SK-N-SH (cell line): ENCODE measurements at regions not wholly inside any gene's neighbourhood (a gene's known extent, or its start where the extent isn't known, plus 50 kb on each side); places are given as distances from the start of the nearest gene placed in this dataset.

Experiments
- CTCF ChIA-PET: fragments of 300-600, 350-600 bp; formaldehyde crosslinking; extraction: SDS; loops from one replicate; lab custom pipeline; 2021; lab: Yijun Ruan, JAX
- POLR2A ChIA-PET: fragments of 350-600 bp; sonication (Branson Sonifier 250); formaldehyde crosslinking; extraction: SDS; loops from one replicate; lab custom pipeline; 2020; ENCODE audit warnings: antibody characterized with exemption, inconsistent platforms; lab: Yijun Ruan, JAX
- DNase-seq: peaks from one replicate; pipeline ENCODE4 v3.0.0; 2012
- H2AFZ ChIP-seq: fragments of 200-600 bp; sonication (generic); 2 replicates; pipeline ENCODE4 v1.8.1; 2016; ENCODE audit warnings: antibody characterized with exemption, mild to moderate bottlenecking, low read depth
- H3F3A ChIP-seq: fragments of 200-600 bp; sonication (generic); replicated peaks from 2 replicates; pipeline ENCODE3; 2016; ENCODE audit warnings: antibody characterized with exemption, mild to moderate bottlenecking; ENCODE audit not compliant: insufficient read depth
- H3K27ac ChIP-seq, 2 experiments: fragments of 200-500 bp in 1 of 2; fragments of 200-600 bp in 1 of 2; sonication (Bioruptor generic) in 1 of 2; sonication (generic), shearing (Covaris generic) in 1 of 2; 2 replicates each; pipeline versions ENCODE4 v1.5.1 to v1.6.1; 2014 to 2016; ENCODE audit warnings: low read depth in 2 of 2, inconsistent platforms in 1 of 2, low read length in 1 of 2, mild to moderate bottlenecking in 1 of 2, mixed read lengths in 1 of 2
- H3K27me3 ChIP-seq: fragments of 200-600 bp; sonication (generic), shearing (Covaris generic); 2 replicates; pipeline ENCODE4 v1.6.1; 2016; ENCODE audit warnings: mixed run types; ENCODE audit not compliant: insufficient read depth
- H3K36me3 ChIP-seq, 2 experiments: fragments of 200-500 bp in 1 of 2; fragments of 200-600 bp in 1 of 2; sonication (Bioruptor generic) in 1 of 2; sonication (generic) in 1 of 2; replicated peaks in 1 of 2; 2 replicates each; pipeline versions ENCODE3 to v1.5.1; 2014 to 2016; ENCODE audit warnings: low read length in 1 of 2, mild to moderate bottlenecking in 1 of 2; ENCODE audit not compliant: insufficient read depth in 2 of 2, control insufficient read depth in 1 of 2
- H3K4me1 ChIP-seq, 2 experiments: fragments of 200-500 bp in 1 of 2; fragments of 200-600 bp in 1 of 2; sonication (Bioruptor generic) in 1 of 2; sonication (generic), shearing (Covaris generic) in 1 of 2; 2 replicates each; pipeline versions ENCODE4 v1.5.1 to v1.6.1; 2014 to 2016; ENCODE audit warnings: low read depth in 1 of 2, low read length in 1 of 2, mixed run types in 1 of 2; ENCODE audit not compliant: insufficient read depth in 2 of 2, control insufficient read depth in 1 of 2
- H3K4me2 ChIP-seq: fragments of 200-600 bp; sonication (generic), shearing (Covaris generic); 2 replicates; pipeline ENCODE4 v1.6.1; 2017; ENCODE audit warnings: mixed run types
- H3K4me3 ChIP-seq, 2 experiments: fragments of 200-500 bp in 1 of 2; fragments of 200-600 bp in 1 of 2; sonication (Bioruptor generic) in 1 of 2; sonication (generic), shearing (Covaris generic) in 1 of 2; 2 replicates each; pipeline versions ENCODE4 v1.5.1 to v1.8.1; 2014 to 2016; ENCODE audit warnings: low read depth in 2 of 2, inconsistent platforms in 1 of 2, low read length in 1 of 2, mild to moderate bottlenecking in 1 of 2, mixed read lengths in 1 of 2, moderate library complexity in 1 of 2
- H3K79me2 ChIP-seq: fragments of 200-600 bp; sonication (generic); 2 replicates; pipeline ENCODE4 v1.8.1; 2017; ENCODE audit warnings: mild to moderate bottlenecking; ENCODE audit not compliant: insufficient read depth
- H3K9ac ChIP-seq: fragments of 200-600 bp; sonication (generic); 2 replicates; pipeline ENCODE4 v1.6.1; 2017; ENCODE audit warnings: mixed run types
- H3K9me2 ChIP-seq: fragments of 200-600 bp; sonication (generic); 2 replicates; pipeline ENCODE4 v1.6.1; 2017; ENCODE audit warnings: mixed run types
- H3K9me3 ChIP-seq: fragments of 200-600 bp; sonication (generic); 2 replicates; pipeline ENCODE4 v1.6.1; 2017; ENCODE audit warnings: mixed run types, mild to moderate bottlenecking, moderate library complexity
- H4K20me1 ChIP-seq: fragments of 200-600 bp; sonication (generic); 2 replicates; pipeline ENCODE4 v1.6.1; 2017; ENCODE audit warnings: mild to moderate bottlenecking, mixed run types; ENCODE audit not compliant: insufficient read depth
- EP300 ChIP-seq, 2 experiments: IDR thresholded peaks; 2 replicates each; pipeline versions ENCODE4 v1.4.0 to v1.6.1; 2012; ENCODE audit warnings: borderline replicate concordance in 1 of 2, low read depth in 1 of 2, low read length in 1 of 2
- MEF2A ChIP-seq: IDR thresholded peaks from 2 replicates; pipeline ENCODE4 v1.4.0; 2012; ENCODE audit warnings: low read depth, borderline replicate concordance
- NFIC ChIP-seq: IDR thresholded peaks from 2 replicates; pipeline ENCODE4 v1.4.0; 2012; ENCODE audit warnings: borderline replicate concordance
- POLR2AphosphoS5 ChIP-seq: IDR thresholded peaks from 2 replicates; pipeline ENCODE4 v1.6.1; 2012; ENCODE audit warnings: low read depth, low read length
- RCOR1 ChIP-seq: fragments of 150-350 bp; IDR thresholded peaks from 2 replicates; pipeline ENCODE4 v1.6.1; 2017; ENCODE audit warnings: antibody characterized with exemption, low read length
- SMC3 ChIP-seq: IDR thresholded peaks from 2 replicates; pipeline ENCODE4 v1.6.1; 2012; ENCODE audit warnings: low read depth, low read length, improper control_type of control experiment
- TCF12 ChIP-seq: IDR thresholded peaks from 2 replicates; pipeline ENCODE4 v1.4.0; 2012
- TEAD4 ChIP-seq: IDR thresholded peaks from 2 replicates; pipeline ENCODE4 v1.4.0; 2012; ENCODE audit warnings: mild to moderate bottlenecking, borderline replicate concordance; ENCODE audit not compliant: insufficient read depth
- YY1 ChIP-seq: IDR thresholded peaks from 2 replicates; pipeline ENCODE4 v1.4.0; 2012; ENCODE audit warnings: low read depth, mild to moderate bottlenecking
- WGBS: methylation state at CpG from one replicate; pipeline ENCODE4 v1.1.6; 2017; ENCODE audit warnings: low lambda C conversion rate; 5-methylcytosine and 5-hydroxymethylcytosine counted together
- TF ChIP-seq, protein P1 (sequence below): fragments of 150-350 bp; IDR thresholded peaks from 2 replicates; pipeline ENCODE4 v1.6.1; 2016; ENCODE audit warnings: mild to moderate bottlenecking, low read depth, low read length
- TF ChIP-seq, protein P2 (sequence below): IDR thresholded peaks from 2 replicates; pipeline ENCODE4 v1.4.0; 2012; ENCODE audit warnings: low read depth
- TF ChIP-seq, protein P3 (sequence below): IDR thresholded peaks from 2 replicates; pipeline ENCODE4; 2012
- TF ChIP-seq, protein P4 (sequence below): fragments of 150-350 bp; IDR thresholded peaks from 2 replicates; pipeline ENCODE4 v1.6.1; 2017; ENCODE audit warnings: antibody characterized with exemption, low read length, low read depth, borderline replicate concordance

DNA sequence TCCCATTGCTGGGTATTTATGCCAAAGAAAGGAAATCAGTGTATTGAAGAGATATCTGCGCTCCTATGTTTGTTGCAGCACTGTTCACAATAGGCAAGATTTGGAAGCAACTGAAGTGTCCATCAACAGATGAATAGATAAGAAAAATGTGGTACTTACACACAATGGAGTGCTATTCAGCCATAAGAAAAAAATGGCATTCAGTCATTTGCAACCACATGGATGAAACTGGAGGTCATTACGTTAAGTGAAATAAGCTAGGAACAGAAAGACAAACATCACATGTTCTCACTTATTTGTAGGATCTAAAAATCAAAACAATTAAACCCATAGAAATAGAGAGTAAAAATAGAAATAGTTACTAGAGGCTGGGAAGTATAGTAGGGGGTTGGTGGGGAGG is 1133.1 kb upstream of the ACO1 start (continued):
- no peak for TF ChIP-seq MEF2A
- TF ChIP-seq, protein P1, sequence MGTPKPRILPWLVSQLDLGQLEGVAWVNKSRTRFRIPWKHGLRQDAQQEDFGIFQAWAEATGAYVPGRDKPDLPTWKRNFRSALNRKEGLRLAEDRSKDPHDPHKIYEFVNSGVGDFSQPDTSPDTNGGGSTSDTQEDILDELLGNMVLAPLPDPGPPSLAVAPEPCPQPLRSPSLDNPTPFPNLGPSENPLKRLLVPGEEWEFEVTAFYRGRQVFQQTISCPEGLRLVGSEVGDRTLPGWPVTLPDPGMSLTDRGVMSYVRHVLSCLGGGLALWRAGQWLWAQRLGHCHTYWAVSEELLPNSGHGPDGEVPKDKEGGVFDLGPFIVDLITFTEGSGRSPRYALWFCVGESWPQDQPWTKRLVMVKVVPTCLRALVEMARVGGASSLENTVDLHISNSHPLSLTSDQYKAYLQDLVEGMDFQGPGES: no peak

DNA sequence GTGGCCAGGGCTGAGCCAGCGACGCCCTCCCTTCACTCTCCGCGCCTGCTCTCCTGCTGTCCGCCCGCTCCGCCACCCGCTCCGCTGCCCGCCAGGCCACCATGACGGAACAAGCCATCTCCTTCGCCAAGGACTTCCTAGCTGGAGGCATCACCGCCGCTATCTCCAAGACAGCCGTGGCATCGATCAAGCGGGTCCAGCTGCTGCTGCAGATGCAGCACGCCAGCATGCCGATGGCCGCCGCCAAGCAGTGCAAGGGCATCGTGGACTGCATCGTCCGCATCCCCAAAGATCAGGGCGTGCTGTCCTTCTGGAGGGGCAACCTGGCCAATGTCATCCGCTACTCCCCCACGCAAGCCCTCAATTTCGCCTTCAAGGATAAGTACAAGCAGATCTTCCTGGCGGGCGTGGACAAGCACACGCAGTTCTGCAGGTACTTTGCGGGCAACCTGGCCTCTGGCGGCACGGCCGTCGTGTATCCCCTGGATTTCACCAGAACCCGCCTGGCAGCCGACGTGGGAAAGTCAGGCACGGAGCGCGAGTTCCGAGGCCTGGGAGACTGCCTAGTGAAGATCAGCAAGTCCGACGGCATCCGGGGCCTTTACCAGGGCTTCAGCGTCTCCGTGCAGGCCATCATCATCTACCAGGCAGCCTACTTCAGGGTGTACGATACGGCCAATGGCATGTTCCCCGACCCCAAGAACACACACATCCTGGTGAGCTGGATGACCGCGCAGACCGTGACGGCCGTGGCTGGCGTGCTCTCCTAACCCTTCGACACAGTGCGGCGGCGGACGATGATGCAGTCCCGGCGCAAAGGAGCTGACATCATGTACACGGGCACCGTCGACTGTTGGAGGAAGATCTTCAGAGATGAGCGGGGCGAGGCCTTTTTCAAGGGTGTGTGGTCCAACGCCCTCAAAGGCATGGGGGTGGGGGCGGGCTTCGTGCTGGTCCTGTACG is 1130.4 kb upstream of the ACO1 start:
- H3K4me3 ChIP-seq: no peak overlapping the region
- no peaks in the 10 kb centered on the region for H3K9me3 ChIP-seq
- no peaks in the 10 kb centered on the region for H3K27me3 ChIP-seq
- no peaks in the 10 kb centered on the region for H3F3A ChIP-seq
- H3K79me2 ChIP-seq: no peaks in the 10 kb centered on the region
- no peak overlapping the region for H3K9ac ChIP-seq
- no peak overlapping the region for H3K4me2 ChIP-seq
- H3K36me3 ChIP-seq: no peaks in the 10 kb centered on the region
- H2AFZ ChIP-seq: no peak overlapping the region
- no peak for DNase-seq
- TF ChIP-seq TEAD4: no peak
- no peak for TF ChIP-seq SMC3
- TF ChIP-seq RCOR1: no peak
- TF ChIP-seq POLR2AphosphoS5: no peak
- no peak for TF ChIP-seq NFIC
- TF ChIP-seq EP300 (IDR thresholded peaks at IDR 0.05; ENCODE audit: borderline replicate concordance in 1 of 2, low read depth in 1 of 2, low read length in 1 of 2): no peak
- no peak for TF ChIP-seq TCF12
- TF ChIP-seq, protein P2, sequence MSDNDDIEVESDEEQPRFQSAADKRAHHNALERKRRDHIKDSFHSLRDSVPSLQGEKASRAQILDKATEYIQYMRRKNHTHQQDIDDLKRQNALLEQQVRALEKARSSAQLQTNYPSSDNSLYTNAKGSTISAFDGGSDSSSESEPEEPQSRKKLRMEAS: no peak
- TF ChIP-seq, protein P3, sequence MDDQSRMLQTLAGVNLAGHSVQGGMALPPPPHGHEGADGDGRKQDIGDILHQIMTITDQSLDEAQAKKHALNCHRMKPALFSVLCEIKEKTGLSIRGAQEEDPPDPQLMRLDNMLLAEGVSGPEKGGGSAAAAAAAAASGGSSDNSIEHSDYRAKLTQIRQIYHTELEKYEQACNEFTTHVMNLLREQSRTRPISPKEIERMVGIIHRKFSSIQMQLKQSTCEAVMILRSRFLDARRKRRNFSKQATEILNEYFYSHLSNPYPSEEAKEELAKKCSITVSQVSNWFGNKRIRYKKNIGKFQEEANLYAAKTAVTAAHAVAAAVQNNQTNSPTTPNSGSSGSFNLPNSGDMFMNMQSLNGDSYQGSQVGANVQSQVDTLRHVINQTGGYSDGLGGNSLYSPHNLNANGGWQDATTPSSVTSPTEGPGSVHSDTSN: no peak
- no peak for TF ChIP-seq YY1
- TF ChIP-seq, protein P4, sequence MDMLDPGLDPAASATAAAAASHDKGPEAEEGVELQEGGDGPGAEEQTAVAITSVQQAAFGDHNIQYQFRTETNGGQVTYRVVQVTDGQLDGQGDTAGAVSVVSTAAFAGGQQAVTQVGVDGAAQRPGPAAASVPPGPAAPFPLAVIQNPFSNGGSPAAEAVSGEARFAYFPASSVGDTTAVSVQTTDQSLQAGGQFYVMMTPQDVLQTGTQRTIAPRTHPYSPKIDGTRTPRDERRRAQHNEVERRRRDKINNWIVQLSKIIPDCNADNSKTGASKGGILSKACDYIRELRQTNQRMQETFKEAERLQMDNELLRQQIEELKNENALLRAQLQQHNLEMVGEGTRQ: no peak
- H4K20me1 ChIP-seq: no peaks in the 10 kb centered on the region
- WGBS: 89% methylated on average over 60 of the region's 73 CpGs
- H3K27ac ChIP-seq: no peak overlapping the region
- H3K4me1 ChIP-seq: no peaks in the 10 kb centered on the region
- H3K9me2 ChIP-seq: no peaks in the 10 kb centered on the region
- POLR2A ChIA-PET: no interaction called here
- CTCF ChIA-PET: no interaction called here
